Right atrium auricular region (tissue), 2 donors: ENCODE measurements at regions not wholly inside any gene's neighbourhood (a gene's known extent, or its start where the extent isn't known, plus 50 kb on each side); places are given as distances from the start of the nearest gene placed in this dataset.
A peak's percentile ranks its signal among the peaks of the same experiment; 100 is the strongest.
"Not testable (repeated sequence)": the region's sequence is repeated elsewhere in the genome, so short reads cannot be mapped to it uniquely, and the experiment has no call there.

Source experiments
- DNase-seq: peaks from one replicate; pipeline ENCODE4 v3.0.0-alpha.2; 2019; ENCODE audit warnings: low spot score
- H3K27ac ChIP-seq, 2 donors: fragments of 200-600 bp; sonication (generic); 1 replicate in 1 of 2; 2 replicates in 1 of 2; pipeline ENCODE4 v1.5.1; 2016 to 2019
- H3K27me3 ChIP-seq, 2 donors: fragments of 200-600 bp; sonication (generic); one replicate each; pipeline versions ENCODE4 v1.5.1 to v1.6.0; 2017 to 2019
- H3K36me3 ChIP-seq: fragments of 200-600 bp; sonication (generic); one replicate; pipeline ENCODE4 v1.5.1; 2016
- H3K4me1 ChIP-seq, 2 donors: fragments of 200-600 bp; sonication (generic); one replicate each; pipeline versions ENCODE4 v1.5.1 to v1.6.0; 2017 to 2019
- H3K4me3 ChIP-seq, 2 donors: fragments of 200-600 bp; sonication (generic); 1 replicate in 1 of 2; 2 replicates in 1 of 2; pipeline ENCODE4 v1.5.1; 2017 to 2019; ENCODE audit warnings: mild to moderate bottlenecking in 1 of 2, moderate library complexity in 1 of 2
- H3K9me3 ChIP-seq, 2 donors: fragments of 200-600 bp; sonication (generic); one replicate each; pipeline ENCODE4 v1.5.1; 2019
- CTCF ChIP-seq, 2 donors: fragments of 200-600 bp; sonication (generic); IDR thresholded peaks; one replicate each; pipeline ENCODE4 v1.5.1; 2019; ENCODE audit warnings: antibody characterized with exemption in 2 of 2

- no peak for TF ChIP-seq CTCF (IDR thresholded peaks at IDR 0.05)
- no peak for DNase-seq
- H3K27ac ChIP-seq, result no peak overlapping the region
- peaks cover 0 to 42% of the 10 kb centered on the region in 2 donors for H3K9me3 ChIP-seq
- no peaks in the 10 kb centered on the region for H3K36me3 ChIP-seq
- peaks cover 0 to 4% of the 10 kb centered on the region in 2 donors for H3K4me1 ChIP-seq
- H3K27me3 ChIP-seq, result no peaks in the 10 kb centered on the region
- H3K4me3 ChIP-seq, result no peak overlapping the region
Observed at GRCh38 chr4:1589098-1589497, 95.0 kb downstream of the FAM53A start.

- no peaks in the 10 kb centered on the region for H3K27me3 ChIP-seq
- DNase-seq, result no peak
- H3K27ac ChIP-seq, result no peak overlapping the region
Observed at GRCh38 chr4:1588306-1588705, 95.8 kb downstream of the FAM53A start.

GRCh38 chr4:1584498-1584897, 99.6 kb downstream of the FAM53A start:
- no peak for DNase-seq
- no peaks in the 10 kb centered on the region for H3K36me3 ChIP-seq
- H3K27me3 ChIP-seq, result no peaks in the 10 kb centered on the region
- no peak overlapping the region for H3K4me3 ChIP-seq
- H3K9me3 ChIP-seq, result peaks cover 0 to 14% of the 10 kb centered on the region in 2 donors
- H3K4me1 ChIP-seq, result peaks cover 0 to 14% of the 10 kb centered on the region in 2 donors
- no peak for TF ChIP-seq CTCF (IDR thresholded peaks at IDR 0.05)
- H3K27ac ChIP-seq, result no peak overlapping the region

More at GRCh38 chr4:1588306-1588705, 95.8 kb downstream of the FAM53A start:
- H3K4me1 ChIP-seq, result no peaks in the 10 kb centered on the region
- TF ChIP-seq CTCF (IDR thresholded peaks at IDR 0.05), result no peak
- H3K4me3 ChIP-seq, result no peak overlapping the region
- no peaks in the 10 kb centered on the region for H3K36me3 ChIP-seq
- H3K9me3 ChIP-seq, result peaks cover 0 to 42% of the 10 kb centered on the region in 2 donors

GRCh38 chr4:1583859-1584258, 100.3 kb downstream of the FAM53A start:
- H3K4me3 ChIP-seq, result no peak overlapping the region
- peaks cover 0 to 17% of the 10 kb centered on the region in 2 donors for H3K4me1 ChIP-seq
- H3K27me3 ChIP-seq, result no peaks in the 10 kb centered on the region
- no peak for DNase-seq
- no peak overlapping the region for H3K27ac ChIP-seq
- no peaks in the 10 kb centered on the region for H3K36me3 ChIP-seq
- no peak for TF ChIP-seq CTCF (IDR thresholded peaks at IDR 0.05)
- peaks cover 0 to 8% of the 10 kb centered on the region in 2 donors for H3K9me3 ChIP-seq

GRCh38 chr4:1583051-1583785, 100.9 kb downstream of the FAM53A start:
- peaks cover 0 to 21% of the 10 kb centered on the region in 2 donors for H3K4me1 ChIP-seq
- TF ChIP-seq CTCF (IDR thresholded peaks at IDR 0.05), result no peak
- H3K9me3 ChIP-seq, result peaks cover 0 to 1% of the 10 kb centered on the region in 2 donors
- DNase-seq, result no peak
- H3K36me3 ChIP-seq, result no peaks in the 10 kb centered on the region
- H3K27me3 ChIP-seq, result no peaks in the 10 kb centered on the region
- no peak overlapping the region for H3K4me3 ChIP-seq
- H3K27ac ChIP-seq, result no peak overlapping the region

GRCh38 chr4:1582227-1582626, 101.9 kb downstream of the FAM53A start:
- H3K27me3 ChIP-seq, result no peaks in the 10 kb centered on the region
- H3K36me3 ChIP-seq, result no peaks in the 10 kb centered on the region
- no peaks in the 10 kb centered on the region for H3K9me3 ChIP-seq
- peaks cover 0 to 29% of the 10 kb centered on the region in 2 donors for H3K4me1 ChIP-seq
- DNase-seq, result no peak
- H3K27ac ChIP-seq, result peak overlapping the region in 1 of 2 donors; percentile 68
- H3K4me3 ChIP-seq, result no peak overlapping the region
- TF ChIP-seq CTCF (IDR thresholded peaks at IDR 0.05), result no peak

GRCh38 chr4:1581164-1581894, 102.8 kb downstream of the FAM53A start:
- H3K4me1 ChIP-seq, result peaks cover 0 to 29% of the 10 kb centered on the region in 2 donors
- H3K9me3 ChIP-seq, H3K36me3 ChIP-seq, H3K4me3 ChIP-seq, H3K27me3 ChIP-seq: not testable (repeated sequence)
- DNase-seq, result peak; percentile 97
- H3K27ac ChIP-seq, result peak overlapping the region; percentile 35 to 68

GRCh38 chr4:1580692-1581012, 103.5 kb downstream of the FAM53A start:
- H3K27ac ChIP-seq, result peak overlapping the region; percentile 85 to 87
- H3K4me1 ChIP-seq, result peaks cover 0 to 29% of the 10 kb centered on the region in 2 donors
- not testable (repeated sequence) for DNase-seq, H3K27me3 ChIP-seq, H3K9me3 ChIP-seq, H3K36me3 ChIP-seq
- peak overlapping the region; percentile 53 to 69 for H3K4me3 ChIP-seq
